ENCODE measurements at regions not wholly inside any gene's neighbourhood (a gene's known extent, or its start where the extent isn't known, plus 50 kb on each side); places are given as distances from the start of the nearest gene placed in this dataset.

DNA sequence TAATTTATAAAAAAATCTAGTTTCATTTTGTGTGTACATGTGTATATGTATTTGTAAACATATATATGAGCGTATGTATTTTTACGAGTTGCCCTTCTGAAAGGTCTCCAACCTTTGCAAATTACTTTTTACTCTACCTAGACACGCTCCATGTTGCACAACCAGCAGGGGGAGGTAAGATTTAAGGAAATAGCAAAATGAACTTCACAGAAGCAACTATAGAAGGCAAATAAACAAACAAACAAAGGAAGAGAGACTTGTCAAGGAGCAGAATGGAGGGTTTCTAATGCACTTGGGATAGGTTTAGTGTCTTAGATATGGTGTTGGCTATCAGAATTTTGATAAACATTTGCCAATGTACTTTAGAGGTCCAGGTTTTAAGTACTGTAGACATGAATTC is 820.5 kb upstream of the POU3F3 start (continued):
- TF ChIP-seq TSHZ2 (CRISPR knock-in tag; IDR thresholded peaks at IDR 0.05) = no peak
- TF ChIP-seq PATZ1 (CRISPR knock-in tag; IDR thresholded peaks at IDR 0.05; ENCODE audit: borderline replicate concordance) = no peak
- TF ChIP-seq TOX (CRISPR knock-in tag; IDR thresholded peaks at IDR 0.05; ENCODE audit: borderline replicate concordance) = no peak
- TF ChIP-seq ZFP3 (CRISPR knock-in tag; IDR thresholded peaks at IDR 0.05) = no peak
- TF ChIP-seq ZNF8 (CRISPR knock-in tag; IDR thresholded peaks at IDR 0.05) = no peak
- no peak for TF ChIP-seq ESRRG (CRISPR knock-in tag; IDR thresholded peaks at IDR 0.05)
- TF ChIP-seq GLIS3 (CRISPR knock-in tag; IDR thresholded peaks at IDR 0.05) = no peak

DNA sequence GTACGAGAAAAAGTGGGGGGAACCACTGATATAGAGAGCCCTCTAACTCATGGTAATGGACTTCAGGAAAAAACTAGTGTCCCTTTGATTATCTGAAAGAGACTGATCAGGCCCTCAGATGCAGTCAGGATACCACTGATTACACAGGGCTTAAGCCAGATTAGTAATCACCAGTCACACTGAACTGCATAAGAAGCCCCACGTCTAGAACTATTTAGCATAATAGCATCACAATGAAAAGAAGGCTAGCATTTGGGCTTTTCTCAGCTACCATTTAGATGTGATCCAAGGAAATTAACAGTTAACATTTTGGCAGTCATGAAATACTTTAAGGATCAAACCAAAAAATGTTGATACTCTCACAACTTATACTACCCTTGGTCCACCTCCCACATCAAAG is 813.1 kb upstream of the POU3F3 start:
- no peak for ATAC-seq
- TF ChIP-seq TCF4 (CRISPR knock-in tag; IDR thresholded peaks at IDR 0.05; ENCODE audit: borderline replicate concordance) = no peak
- TF ChIP-seq ZFP3 (CRISPR knock-in tag; IDR thresholded peaks at IDR 0.05) = no peak
- TF ChIP-seq ZNF70 (CRISPR knock-in tag; IDR thresholded peaks at IDR 0.05) = no peak
- no peak for TF ChIP-seq PPARA (CRISPR knock-in tag; IDR thresholded peaks at IDR 0.05; ENCODE audit: borderline replicate concordance)
- no peak for TF ChIP-seq BACH2 (CRISPR knock-in tag; IDR thresholded peaks at IDR 0.05; ENCODE audit: borderline replicate concordance)

DNA sequence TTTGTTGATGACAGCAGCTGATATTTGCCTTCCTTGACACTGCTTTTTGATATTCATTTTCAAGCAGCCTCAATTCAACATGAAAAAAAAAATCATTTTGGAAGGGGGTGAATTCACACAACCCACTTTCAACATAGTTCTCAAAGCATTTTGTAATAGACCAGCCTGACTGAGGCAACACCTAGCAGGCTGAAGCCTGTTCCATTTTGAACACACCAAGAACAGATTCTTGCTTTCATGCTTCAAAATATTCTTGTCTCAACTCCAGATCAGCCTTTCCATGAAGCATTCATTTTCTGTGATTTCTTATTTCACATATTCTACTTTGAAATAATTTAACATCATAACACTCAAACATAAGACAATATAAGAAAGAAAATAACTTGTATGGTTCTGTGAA is 812.6 kb upstream of the POU3F3 start:
- no peak for ATAC-seq
- TF ChIP-seq POU6F1 (CRISPR knock-in tag; IDR thresholded peaks at IDR 0.05; ENCODE audit: borderline replicate concordance, low read depth) (no peak), ZC3H10 (CRISPR knock-in tag; IDR thresholded peaks at IDR 0.05) (no peak), PATZ1 (CRISPR knock-in tag; IDR thresholded peaks at IDR 0.05; ENCODE audit: borderline replicate concordance) (no peak), OSR1 (CRISPR knock-in tag; IDR thresholded peaks at IDR 0.05) (no peak), ZNF70 (CRISPR knock-in tag; IDR thresholded peaks at IDR 0.05) (no peak)

DNA sequence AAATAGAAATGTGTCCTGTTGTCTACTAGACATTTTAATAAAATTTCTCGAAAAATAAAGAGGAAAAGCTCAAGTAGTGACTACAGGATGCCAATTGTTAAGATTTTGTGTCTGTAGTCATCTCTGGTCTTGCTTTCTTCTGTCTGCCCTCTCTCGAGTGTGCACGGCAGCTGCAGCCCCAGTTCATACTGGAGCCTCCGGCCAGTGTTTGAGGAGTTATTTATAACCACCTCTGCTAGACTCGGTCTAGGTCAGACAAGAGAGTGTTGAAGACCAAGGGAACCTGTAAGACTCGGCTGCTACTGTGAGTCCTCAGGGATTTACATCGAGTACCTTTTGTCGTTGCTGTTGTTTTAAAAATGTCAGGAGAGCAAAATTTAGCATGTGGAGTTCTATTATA is 810.1 kb upstream of the POU3F3 start:
- TF ChIP-seq ZFP30 (CRISPR knock-in tag; IDR thresholded peaks at IDR 0.05) = no peak
- no peak for TF ChIP-seq ZFP3 (CRISPR knock-in tag; IDR thresholded peaks at IDR 0.05)
- TF ChIP-seq ISL1 (CRISPR knock-in tag; IDR thresholded peaks at IDR 0.05) = no peak
- no peak for TF ChIP-seq RARB (CRISPR knock-in tag; IDR thresholded peaks at IDR 0.05)
- no peak for TF ChIP-seq ESRRG (CRISPR knock-in tag; IDR thresholded peaks at IDR 0.05)
- no peak for TF ChIP-seq PATZ1 (CRISPR knock-in tag; IDR thresholded peaks at IDR 0.05; ENCODE audit: borderline replicate concordance)
- no peak for TF ChIP-seq CSDC2 (CRISPR knock-in tag; IDR thresholded peaks at IDR 0.05)
- no peak for TF ChIP-seq ZNF70 (CRISPR knock-in tag; IDR thresholded peaks at IDR 0.05)
- ATAC-seq = no peak

All from SK-N-SH treated with all-trans-retinoic acid at 6 μM for 48 hours (cell line).